BLaER1 treated with 17β-estradiol and CSF1 and Interleukin-3, amounts not matched to agents 10 nM and 100 nM (cell line): ENCODE measurements at regions not wholly inside any gene's neighbourhood (a gene's known extent, or its start where the extent isn't known, plus 50 kb on each side); places are given as distances from the start of the nearest gene placed in this dataset.
"Not testable (repeated sequence)": the region's sequence is repeated elsewhere in the genome, so short reads cannot be mapped to it uniquely, and the experiment has no call there.

ENCODE experiments used
- H3K27ac ChIP-seq, 11 experiments: shearing (Covaris generic); formaldehyde crosslinking; 2 replicates each; pipeline ENCODE4 v1.8.1; 2022
- H3K27me3 ChIP-seq, 11 experiments: shearing (Covaris generic); formaldehyde crosslinking; 2 replicates each; pipeline ENCODE4 v1.8.1; 2022
- H3K36me3 ChIP-seq, 11 experiments: shearing (Covaris generic); formaldehyde crosslinking; 2 replicates each; pipeline ENCODE4 v1.8.1; 2022
- H3K4me1 ChIP-seq, 10 experiments: shearing (Covaris generic); formaldehyde crosslinking; 2 replicates each; pipeline ENCODE4 v1.8.1; 2022
- H3K4me2 ChIP-seq, 11 experiments: shearing (Covaris generic); formaldehyde crosslinking; 2 replicates each; pipeline ENCODE4 v1.8.1; 2022
- H3K4me3 ChIP-seq, 10 experiments: shearing (Covaris generic); formaldehyde crosslinking; 2 replicates each; pipeline ENCODE4 v1.8.1; 2022
- H3K9ac ChIP-seq, 11 experiments: shearing (Covaris generic); formaldehyde crosslinking; 2 replicates each; pipeline ENCODE4 v1.8.1; 2022
- H3K9me3 ChIP-seq, 11 experiments: shearing (Covaris generic); formaldehyde crosslinking; replicated peaks in 1 of 11; 2 replicates each; pipeline ENCODE4 v1.8.1; 2022
- H4K20me1 ChIP-seq, 11 experiments: shearing (Covaris generic); formaldehyde crosslinking; 2 replicates each; pipeline ENCODE4 v1.8.1; 2022
- Cebpa-rat ChIP-seq, 11 experiments: shearing (Covaris generic); IDR thresholded peaks; 2 replicates each; pipeline ENCODE4 v1.8.1; 2022

GRCh38 chrX:45801554-45801953, 600.9 kb upstream of the DIPK2B start:
- no peak for TF ChIP-seq Cebpa-rat (IDR thresholded peaks at IDR 0.05)
- Histone ChIP-seq H3K36me3 (no peaks in the 10 kb centered on the region), H3K4me1 (peaks cover 8 to 73% (median 47%) of the 10 kb centered on the region in 10 experiments), H3K9me3 (peaks cover 0 to 9% (median 5%) of the 10 kb centered on the region in 11 experiments; a peak in 4 of 22 replicates), H4K20me1 (no peaks in the 10 kb centered on the region), H3K27me3 (no peaks in the 10 kb centered on the region), H3K4me2 (peak overlapping the region in 4 of 11 experiments; percentile 27 to 81 (median 60); a peak in 6 of 22 replicates), H3K4me3 (no peak overlapping the region), H3K27ac (peak overlapping the region in 2 of 11 experiments; percentile 22 to 37; a peak in 3 of 22 replicates), H3K9ac (no peak overlapping the region)

GRCh38 chrX:45800746-45801453, 600.2 kb upstream of the DIPK2B start:
- Histone ChIP-seq H3K4me2 (peak overlapping the region in 6 of 11 experiments; percentile 10 to 81 (median 34); a peak in 7 of 22 replicates), H3K4me1 (peaks cover 2 to 67% (median 40%) of the 10 kb centered on the region in 10 experiments), H3K27ac (peak overlapping the region in 2 of 11 experiments; percentile 22 to 37; a peak in 3 of 22 replicates)
- H3K27me3 ChIP-seq, H3K4me3 ChIP-seq, H3K36me3 ChIP-seq, H3K9me3 ChIP-seq, H4K20me1 ChIP-seq, H3K9ac ChIP-seq: not testable (repeated sequence)

- peak overlapping the region in 6 of 11 experiments; percentile 1 to 19 (median 5); a peak in 6 of 22 replicates for H3K4me2 ChIP-seq
- H3K36me3 ChIP-seq = no peaks in the 10 kb centered on the region
- H3K9me3 ChIP-seq = 0 out of 22 replicates have a peak, but pooled peaks cover 0 to 1% (median 0%) of the 10 kb centered on the region in 11 experiments
- no peak for TF ChIP-seq Cebpa-rat (IDR thresholded peaks at IDR 0.05)
- H3K4me1 ChIP-seq = peaks cover 0 to 55% (median 33%) of the 10 kb centered on the region in 10 experiments; a peak in 15 of 20 replicates
- H3K4me3 ChIP-seq = no peak overlapping the region
- H4K20me1 ChIP-seq = no peaks in the 10 kb centered on the region
- H3K27ac ChIP-seq = no peak overlapping the region
- H3K9ac ChIP-seq = no peak overlapping the region
- H3K27me3 ChIP-seq = no peaks in the 10 kb centered on the region
These were observed 598.9 kb upstream of the DIPK2B start for GRCh38 chrX:45799576-45799975.

- H3K27ac ChIP-seq = no peak overlapping the region
- no peak overlapping the region for H3K4me2 ChIP-seq
- no peak overlapping the region for H3K9ac ChIP-seq
These were observed 594.9 kb upstream of the DIPK2B start for GRCh38 chrX:45795546-45795945.

GRCh38 chrX:45794995-45795337, 594.3 kb upstream of the DIPK2B start:
- Histone ChIP-seq H3K4me1 (peaks cover 0 to 9% (median 4%) of the 10 kb centered on the region in 10 experiments; a peak in 8 of 20 replicates), H3K4me3 (no peak overlapping the region), H3K36me3 (0 out of 22 replicates have a peak, but pooled peaks cover 0 to 4% (median 0%) of the 10 kb centered on the region in 11 experiments), H4K20me1 (no peaks in the 10 kb centered on the region), H3K9ac (no peak overlapping the region), H3K9me3 (peaks cover 23 to 25% (median 25%) of the 10 kb centered on the region in 11 experiments), H3K27me3 (no peaks in the 10 kb centered on the region), H3K27ac (no peak overlapping the region), H3K4me2 (no peak overlapping the region)
- TF ChIP-seq Cebpa-rat (IDR thresholded peaks at IDR 0.05) = no peak

More at GRCh38 chrX:45795546-45795945, 594.9 kb upstream of the DIPK2B start:
- H3K4me3 ChIP-seq = no peak overlapping the region
- no peaks in the 10 kb centered on the region for H4K20me1 ChIP-seq
- TF ChIP-seq Cebpa-rat (IDR thresholded peaks at IDR 0.05) = no peak
- no peaks in the 10 kb centered on the region for H3K27me3 ChIP-seq
- H3K4me1 ChIP-seq = peaks cover 0 to 15% (median 5%) of the 10 kb centered on the region in 10 experiments; a peak in 11 of 20 replicates
- H3K36me3 ChIP-seq = 0 out of 22 replicates have a peak, but pooled peaks cover 0 to 4% (median 0%) of the 10 kb centered on the region in 11 experiments
- H3K9me3 ChIP-seq = peaks cover 17 to 19% (median 19%) of the 10 kb centered on the region in 11 experiments

GRCh38 chrX:45794323-45794994, 593.8 kb upstream of the DIPK2B start:
- Histone ChIP-seq H3K4me3 (no peak overlapping the region), H4K20me1 (no peaks in the 10 kb centered on the region), H3K27me3 (no peaks in the 10 kb centered on the region), H3K4me2 (no peak overlapping the region), H3K36me3 (0 out of 22 replicates have a peak, but pooled peaks cover 0 to 4% (median 0%) of the 10 kb centered on the region in 11 experiments), H3K9ac (no peak overlapping the region), H3K9me3 (peaks cover 23 to 30% (median 28%) of the 10 kb centered on the region in 11 experiments), H3K4me1 (peaks cover 0 to 5% (median 2%) of the 10 kb centered on the region in 10 experiments; a peak in 8 of 20 replicates), H3K27ac (no peak overlapping the region)
- no peak for TF ChIP-seq Cebpa-rat (IDR thresholded peaks at IDR 0.05)

GRCh38 chrX:45788941-45789348, 588.3 kb upstream of the DIPK2B start:
- Histone ChIP-seq H3K9me3 (peaks cover 27 to 39% (median 30%) of the 10 kb centered on the region in 11 experiments), H3K9ac (no peak overlapping the region), H4K20me1 (no peaks in the 10 kb centered on the region), H3K27me3 (no peaks in the 10 kb centered on the region), H3K4me3 (no peak overlapping the region), H3K27ac (no peak overlapping the region; a peak in 1 of 22 replicates), H3K4me2 (peak overlapping the region in 10 of 11 experiments; percentile 21 to 64 (median 39); a peak in 12 of 22 replicates), H3K36me3 (0 out of 22 replicates have a peak, but pooled peaks cover 0 to 4% (median 0%) of the 10 kb centered on the region in 11 experiments), H3K4me1 (peaks cover 0 to 18% (median 10%) of the 10 kb centered on the region in 10 experiments; a peak in 13 of 20 replicates)
- TF ChIP-seq Cebpa-rat (IDR thresholded peaks at IDR 0.05) = no peak

GRCh38 chrX:45788315-45788714, 587.6 kb upstream of the DIPK2B start:
- no peaks in the 10 kb centered on the region for H3K27me3 ChIP-seq
- H3K27ac ChIP-seq = no peak overlapping the region; a peak in 1 of 22 replicates
- no peak overlapping the region for H3K9ac ChIP-seq
- no peak for TF ChIP-seq Cebpa-rat (IDR thresholded peaks at IDR 0.05)
- no peak overlapping the region for H3K4me3 ChIP-seq
- no peaks in the 10 kb centered on the region for H4K20me1 ChIP-seq
- peak overlapping the region in 7 of 11 experiments; percentile 25 to 64 (median 39); a peak in 8 of 22 replicates for H3K4me2 ChIP-seq
- H3K36me3 ChIP-seq = 0 out of 22 replicates have a peak, but pooled peaks cover 0 to 4% (median 0%) of the 10 kb centered on the region in 11 experiments
- peaks cover under 1 to 20% (median 13%) of the 10 kb centered on the region in 10 experiments; a peak in 17 of 20 replicates for H3K4me1 ChIP-seq
- peaks cover 27 to 39% (median 30%) of the 10 kb centered on the region in 11 experiments for H3K9me3 ChIP-seq

- peak overlapping the region in 2 of 11 experiments; percentile 13 to 49; a peak in 3 of 22 replicates for H3K4me2 ChIP-seq
- no peaks in the 10 kb centered on the region for H3K36me3 ChIP-seq
- TF ChIP-seq Cebpa-rat (IDR thresholded peaks at IDR 0.05) = no peak
- H3K27ac ChIP-seq = no peak overlapping the region
- H3K9ac ChIP-seq = no peak overlapping the region
- H4K20me1 ChIP-seq = no peaks in the 10 kb centered on the region
- H3K9me3 ChIP-seq = peaks cover 0 to 10% (median 4%) of the 10 kb centered on the region in 11 experiments; a peak in 7 of 22 replicates
- no peak overlapping the region for H3K4me3 ChIP-seq
- peaks cover 19 to 50% (median 40%) of the 10 kb centered on the region in 10 experiments; a peak in 19 of 20 replicates for H3K4me1 ChIP-seq
- no peaks in the 10 kb centered on the region for H3K27me3 ChIP-seq
These were observed 583.9 kb upstream of the DIPK2B start for GRCh38 chrX:45784590-45784989.
